Neural progenitor cell (in vitro differentiated cells): ENCODE measurements at regions not wholly inside any gene's neighbourhood (a gene's known extent, or its start where the extent isn't known, plus 50 kb on each side); places are given as distances from the start of the nearest gene placed in this dataset.

ENCODE experiments used
- CTCF ChIP-seq: fragments of 200-600 bp; sonication (generic); IDR thresholded peaks from 2 replicates; pipeline ENCODE4 v1.5.1; 2017; ENCODE audit warnings: antibody characterized with exemption, mild to moderate bottlenecking
- EZH2 ChIP-seq: fragments of 200-600 bp; sonication (generic); IDR thresholded peaks from 2 replicates; pipeline ENCODE4 v1.6.1; 2017; ENCODE audit warnings: antibody characterized with exemption, mild to moderate bottlenecking, moderate library complexity

DNA sequence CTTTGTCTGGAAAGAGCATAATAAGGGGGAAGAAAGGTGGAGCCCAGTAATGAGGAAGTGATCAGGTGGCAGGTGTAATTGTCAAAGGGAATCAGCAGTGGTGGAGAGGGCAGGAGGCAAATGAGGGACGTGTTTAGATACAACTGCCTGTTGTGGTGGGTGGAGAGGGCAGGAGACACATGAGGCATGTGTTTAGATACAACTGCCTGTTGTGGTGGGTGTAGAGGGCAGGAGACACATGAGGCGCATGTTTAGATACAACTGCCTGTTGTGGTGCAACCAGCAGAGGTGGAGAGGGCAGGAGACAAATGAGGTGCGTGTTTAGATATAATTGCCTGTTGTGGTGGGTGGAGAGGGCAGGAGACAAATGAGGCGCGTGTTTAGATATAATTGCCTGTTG is 173.1 kb downstream of the ANKRD30B start:
- no peak for TF ChIP-seq CTCF
- no peak for TF ChIP-seq EZH2
